GM18907 (cell line): ENCODE measurements at regions not wholly inside any gene's neighbourhood (a gene's known extent, or its start where the extent isn't known, plus 50 kb on each side); places are given as distances from the start of the nearest gene placed in this dataset.

ENCODE experiments used
- ATAC-seq: cut with Tn5 transposase; IDR thresholded peaks from one replicate; pipeline ENCODE4 v1.9.1; 2021; ENCODE audit warnings: mild to moderate bottlenecking, moderate library complexity; ENCODE audit not compliant: unreplicated experiment

- no peak for ATAC-seq
These were observed 548.8 kb downstream of the PTPRU start for GRCh38 chr1:29785137-29785527.

GRCh38 chr1:29784276-29785136 lies 548.2 kb downstream of the PTPRU start:
- no peak for ATAC-seq

GRCh38 chr1:29783508-29784275 lies 547.4 kb downstream of the PTPRU start:
- no peak for ATAC-seq

- no peak for ATAC-seq
These were observed 546.7 kb downstream of the PTPRU start for GRCh38 chr1:29782846-29783507.

GRCh38 chr1:29779146-29779545 lies 542.8 kb downstream of the PTPRU start:
- ATAC-seq: no peak

GRCh38 chr1:29777522-29777921 lies 541.2 kb downstream of the PTPRU start:
- ATAC-seq: no peak

- ATAC-seq: no peak
These were observed 538.0 kb downstream of the PTPRU start for GRCh38 chr1:29774355-29774754.

GRCh38 chr1:29772584-29773100 lies 536.3 kb downstream of the PTPRU start:
- no peak for ATAC-seq

- no peak for ATAC-seq
These were observed 531.6 kb downstream of the PTPRU start for GRCh38 chr1:29767769-29768425.

- no peak for ATAC-seq
These were observed 530.9 kb downstream of the PTPRU start for GRCh38 chr1:29767088-29767685.

GRCh38 chr1:29762635-29763034 lies 526.3 kb downstream of the PTPRU start:
- ATAC-seq: no peak

- no peak for ATAC-seq
These were observed 525.0 kb downstream of the PTPRU start for GRCh38 chr1:29761159-29761928.

GRCh38 chr1:29760067-29760564 lies 523.8 kb downstream of the PTPRU start:
- ATAC-seq: no peak

GRCh38 chr1:29758781-29759499 lies 522.6 kb downstream of the PTPRU start:
- ATAC-seq: no peak

GRCh38 chr1:29757866-29758780 lies 521.8 kb downstream of the PTPRU start:
- ATAC-seq: no peak

- no peak for ATAC-seq
These were observed 520.8 kb downstream of the PTPRU start for GRCh38 chr1:29756901-29757725.

- no peak for ATAC-seq
These were observed 520.2 kb downstream of the PTPRU start for GRCh38 chr1:29756498-29756897.
